ENCODE measurements at regions not wholly inside any gene's neighbourhood (a gene's known extent, or its start where the extent isn't known, plus 50 kb on each side); places are given as distances from the start of the nearest gene placed in this dataset.

DNA sequence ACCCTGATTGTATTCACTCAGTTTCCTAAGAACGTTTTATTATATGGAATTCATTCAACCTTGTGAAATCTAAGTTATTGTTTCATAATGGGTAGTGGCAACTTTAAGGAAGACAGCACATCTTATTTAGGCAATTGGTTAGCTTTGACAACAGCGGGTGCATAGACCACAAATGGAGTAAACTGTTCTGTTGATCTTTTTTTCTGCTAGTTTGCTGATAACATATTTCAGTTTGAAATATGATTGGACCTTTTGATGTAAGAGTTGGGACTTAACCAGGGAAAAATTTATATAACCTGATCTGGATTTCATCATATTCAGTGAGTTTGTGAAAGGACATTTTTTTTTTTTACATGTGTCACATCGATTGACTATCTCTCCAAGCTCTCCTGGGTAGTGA, 151.7 kb downstream of the HLX start:
- no peak overlapping the region for H3K9ac ChIP-seq (ENCODE audit: insufficient read depth, low read length)
- H3K79me2 ChIP-seq (ENCODE audit: control insufficient read depth, insufficient read depth, low read length), result no peaks in the 10 kb centered on the region
- no peaks in the 10 kb centered on the region for H3K27me3 ChIP-seq (ENCODE audit: control insufficient read depth, insufficient read depth, low read length)
- H3K4me2 ChIP-seq (ENCODE audit: extremely low read depth, insufficient read depth, low read length), result no peak overlapping the region
- H2AFZ ChIP-seq (ENCODE audit: low read length), result no peak overlapping the region
- peaks cover 9% of the 10 kb centered on the region for H3K4me1 ChIP-seq (ENCODE audit: control insufficient read depth, extremely low read depth, insufficient read depth, low read length)
- no peak overlapping the region for H3K27ac ChIP-seq (ENCODE audit: insufficient read depth, low read length)
- no peaks in the 10 kb centered on the region for H3K36me3 ChIP-seq (ENCODE audit: control insufficient read depth, insufficient read depth, low read length)
- no peak overlapping the region for H3K4me3 ChIP-seq (replicated peaks in 1 of 4; ENCODE audit: control extremely low read depth in 1 of 4, insufficient read depth in 1 of 4, low read depth in 3 of 4, low read length in 4 of 4)
- no peaks in the 10 kb centered on the region for H3K9me3 ChIP-seq (ENCODE audit: control insufficient read depth, insufficient read depth, low read depth, low read length)
- H4K20me1 ChIP-seq (ENCODE audit: control insufficient read depth, extremely low read depth, insufficient read depth, low read length), result no peaks in the 10 kb centered on the region
- DNase-seq (ENCODE audit: low read depth in 2 of 2), result no peak
- TF ChIP-seq, protein P1, sequence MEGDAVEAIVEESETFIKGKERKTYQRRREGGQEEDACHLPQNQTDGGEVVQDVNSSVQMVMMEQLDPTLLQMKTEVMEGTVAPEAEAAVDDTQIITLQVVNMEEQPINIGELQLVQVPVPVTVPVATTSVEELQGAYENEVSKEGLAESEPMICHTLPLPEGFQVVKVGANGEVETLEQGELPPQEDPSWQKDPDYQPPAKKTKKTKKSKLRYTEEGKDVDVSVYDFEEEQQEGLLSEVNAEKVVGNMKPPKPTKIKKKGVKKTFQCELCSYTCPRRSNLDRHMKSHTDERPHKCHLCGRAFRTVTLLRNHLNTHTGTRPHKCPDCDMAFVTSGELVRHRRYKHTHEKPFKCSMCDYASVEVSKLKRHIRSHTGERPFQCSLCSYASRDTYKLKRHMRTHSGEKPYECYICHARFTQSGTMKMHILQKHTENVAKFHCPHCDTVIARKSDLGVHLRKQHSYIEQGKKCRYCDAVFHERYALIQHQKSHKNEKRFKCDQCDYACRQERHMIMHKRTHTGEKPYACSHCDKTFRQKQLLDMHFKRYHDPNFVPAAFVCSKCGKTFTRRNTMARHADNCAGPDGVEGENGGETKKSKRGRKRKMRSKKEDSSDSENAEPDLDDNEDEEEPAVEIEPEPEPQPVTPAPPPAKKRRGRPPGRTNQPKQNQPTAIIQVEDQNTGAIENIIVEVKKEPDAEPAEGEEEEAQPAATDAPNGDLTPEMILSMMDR (conservative IDR thresholded peaks at IDR 0.05 in 1 of 2, IDR thresholded peaks at IDR 0.05 in 1 of 2; ENCODE audit: low read depth in 1 of 2, low read length in 2 of 2), result no peak
- no peak for TF ChIP-seq EZH2 (IDR thresholded peaks at IDR 0.05; ENCODE audit: low read length, missing control alignments)

DNA sequence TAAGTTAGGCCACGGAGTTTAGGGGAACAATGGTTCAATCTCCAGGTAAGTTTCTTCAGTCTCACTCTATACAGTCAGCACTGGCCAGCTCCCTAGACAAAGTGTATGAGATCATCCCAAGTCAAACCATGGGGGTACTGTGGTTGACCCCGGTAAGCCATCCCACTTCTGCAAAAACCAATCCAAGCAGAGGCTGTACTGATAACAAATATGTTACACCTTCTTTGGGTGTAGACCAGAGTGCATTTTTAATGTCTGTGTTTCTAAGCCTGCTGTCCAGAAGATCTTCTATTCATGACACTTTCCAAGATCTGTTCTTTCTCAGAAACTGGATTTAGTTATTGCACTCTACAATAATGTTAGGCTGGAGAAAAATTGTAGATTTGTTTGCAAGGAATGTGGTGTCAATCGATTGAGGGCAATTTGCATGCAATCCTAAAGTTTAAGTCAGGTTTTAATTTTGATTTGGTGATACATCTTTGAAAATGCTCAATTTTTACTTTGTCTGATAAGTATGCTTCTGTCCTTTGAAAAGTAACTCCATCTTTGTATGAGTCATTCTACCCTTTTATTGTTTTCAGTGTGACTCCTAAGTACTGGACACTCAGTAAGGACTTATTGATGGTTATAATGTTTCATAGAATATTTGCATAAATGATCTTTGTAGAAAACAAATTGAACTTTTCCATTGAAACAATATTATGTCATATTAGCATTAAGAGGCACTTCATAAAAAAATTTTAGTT, 152.4 kb downstream of the HLX start:
- no peak overlapping the region for H3K9ac ChIP-seq (ENCODE audit: insufficient read depth, low read length)
- no peaks in the 10 kb centered on the region for H3K36me3 ChIP-seq (ENCODE audit: control insufficient read depth, insufficient read depth, low read length)
- H3K4me2 ChIP-seq (ENCODE audit: extremely low read depth, insufficient read depth, low read length), result no peak overlapping the region
- peaks cover 10% of the 10 kb centered on the region for H3K4me1 ChIP-seq (ENCODE audit: control insufficient read depth, extremely low read depth, insufficient read depth, low read length)
- no peak for DNase-seq (ENCODE audit: low read depth in 2 of 2)
- TF ChIP-seq, protein P1 (conservative IDR thresholded peaks at IDR 0.05 in 1 of 2, IDR thresholded peaks at IDR 0.05 in 1 of 2; ENCODE audit: low read depth in 1 of 2, low read length in 2 of 2), result no peak
- TF ChIP-seq EZH2 (IDR thresholded peaks at IDR 0.05; ENCODE audit: low read length, missing control alignments), result no peak
- no peaks in the 10 kb centered on the region for H4K20me1 ChIP-seq (ENCODE audit: control insufficient read depth, extremely low read depth, insufficient read depth, low read length)
- H2AFZ ChIP-seq (ENCODE audit: low read length), result no peak overlapping the region
- H3K27me3 ChIP-seq (ENCODE audit: control insufficient read depth, insufficient read depth, low read length), result no peaks in the 10 kb centered on the region
- H3K4me3 ChIP-seq (replicated peaks in 1 of 4; ENCODE audit: control extremely low read depth in 1 of 4, insufficient read depth in 1 of 4, low read depth in 3 of 4, low read length in 4 of 4), result no peak overlapping the region
- no peaks in the 10 kb centered on the region for H3K9me3 ChIP-seq (ENCODE audit: control insufficient read depth, insufficient read depth, low read depth, low read length)
- no peak overlapping the region for H3K27ac ChIP-seq (ENCODE audit: insufficient read depth, low read length)
- no peaks in the 10 kb centered on the region for H3K79me2 ChIP-seq (ENCODE audit: control insufficient read depth, insufficient read depth, low read length)

DNA sequence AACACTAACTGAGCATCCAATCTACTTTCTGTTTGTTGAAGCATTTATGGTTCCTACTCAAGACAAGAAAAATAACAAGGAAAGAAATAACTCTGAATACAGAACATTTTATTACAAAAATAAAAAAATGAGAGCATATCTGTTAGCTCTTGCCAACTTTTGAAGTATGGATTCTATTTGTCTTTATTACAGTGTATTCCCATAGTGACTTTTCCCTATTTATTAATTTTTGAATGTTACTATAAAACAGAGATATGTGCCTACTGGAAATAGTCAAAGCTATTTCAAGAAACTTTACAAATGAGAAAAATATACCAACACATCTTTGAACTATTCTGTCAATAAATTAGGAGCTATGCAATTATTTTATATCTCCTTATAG, 153.0 kb downstream of the HLX start:
- no peak overlapping the region for H3K4me3 ChIP-seq (replicated peaks in 1 of 4; ENCODE audit: control extremely low read depth in 1 of 4, insufficient read depth in 1 of 4, low read depth in 3 of 4, low read length in 4 of 4)
- no peak overlapping the region for H2AFZ ChIP-seq (ENCODE audit: low read length)
- no peaks in the 10 kb centered on the region for H3K79me2 ChIP-seq (ENCODE audit: control insufficient read depth, insufficient read depth, low read length)
- no peak for TF ChIP-seq EZH2 (IDR thresholded peaks at IDR 0.05; ENCODE audit: low read length, missing control alignments)
- TF ChIP-seq, protein P1 (conservative IDR thresholded peaks at IDR 0.05 in 1 of 2, IDR thresholded peaks at IDR 0.05 in 1 of 2; ENCODE audit: low read depth in 1 of 2, low read length in 2 of 2), result no peak
- H3K9ac ChIP-seq (ENCODE audit: insufficient read depth, low read length), result no peak overlapping the region
- no peak overlapping the region for H3K27ac ChIP-seq (ENCODE audit: insufficient read depth, low read length)
- DNase-seq (ENCODE audit: low read depth in 2 of 2), result no peak
- H3K4me2 ChIP-seq (ENCODE audit: extremely low read depth, insufficient read depth, low read length), result no peak overlapping the region
- peaks cover 10% of the 10 kb centered on the region for H3K4me1 ChIP-seq (ENCODE audit: control insufficient read depth, extremely low read depth, insufficient read depth, low read length)
- no peaks in the 10 kb centered on the region for H3K36me3 ChIP-seq (ENCODE audit: control insufficient read depth, insufficient read depth, low read length)
- H3K9me3 ChIP-seq (ENCODE audit: control insufficient read depth, insufficient read depth, low read depth, low read length), result no peaks in the 10 kb centered on the region
- H4K20me1 ChIP-seq (ENCODE audit: control insufficient read depth, extremely low read depth, insufficient read depth, low read length), result no peaks in the 10 kb centered on the region
- H3K27me3 ChIP-seq (ENCODE audit: control insufficient read depth, insufficient read depth, low read length), result no peaks in the 10 kb centered on the region
